ENCODE measurements at regions not wholly inside any gene's neighbourhood (a gene's known extent, or its start where the extent isn't known, plus 50 kb on each side); places are given as distances from the start of the nearest gene placed in this dataset.

DNA sequence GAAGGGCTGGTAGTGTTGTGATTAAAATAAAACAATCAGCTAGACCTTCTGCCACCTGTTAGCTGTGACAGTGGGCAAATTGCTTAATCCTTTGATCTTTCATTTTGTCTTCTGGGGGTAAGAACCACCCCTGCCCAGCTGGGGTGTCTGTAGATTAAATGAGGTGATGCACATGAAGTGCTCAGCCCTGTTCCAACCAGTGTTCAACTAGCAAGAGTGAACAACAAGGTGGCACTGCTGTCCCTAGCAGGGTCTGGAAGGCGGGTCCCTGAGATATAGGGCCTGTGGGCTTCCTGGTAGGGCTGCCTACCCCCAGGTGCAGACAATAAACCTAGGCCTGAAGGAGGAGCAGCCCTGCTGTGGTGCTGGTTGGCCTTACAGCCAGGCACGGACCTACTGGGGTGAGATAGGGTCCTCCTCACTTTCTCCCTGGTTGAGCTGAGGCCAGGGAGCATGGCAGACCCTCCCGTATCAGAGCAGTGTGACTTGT is 60.6 kb downstream of the ARL6IP4 start:
- no peaks in the 10 kb centered on the region for H3K4me1 ChIP-seq (ENCODE audit: control insufficient read depth, extremely low read depth, insufficient read depth, low read length)
- CTCF ChIA-PET: interaction anchor here (0.7 to 7.1 kb wide), 4 partner anchors 110 to 195 kb away, joined by 3 to 255 read pairs (median 64); partner anchors contain the start of genes MPHOSPH9, MTRFR and PITPNM2
- intact Hi-C loops (cut with micrococcal nuclease): loop anchor here (5.0 kb wide), 1 partner anchor 576 kb away; no protein-coding TSS in a partner anchor

More for the DNA sequence above, 60.6 kb downstream of the ARL6IP4 start:
- Histone ChIP-seq H3K27me3 (ENCODE audit: control insufficient read depth in 2 of 2, insufficient read depth in 2 of 2, low read length in 2 of 2) (no peaks in the 10 kb centered on the region), H3K4me2 (ENCODE audit: insufficient read depth, low read length) (no peak overlapping the region), H3K9me3 (replicated peaks; ENCODE audit: control insufficient read depth, insufficient read depth, low read length) (no peaks in the 10 kb centered on the region), H3K27ac (ENCODE audit: insufficient read depth, low read depth, low read length) (no peak overlapping the region), H3K4me3 (replicated peaks in 1 of 3; ENCODE audit: insufficient read depth in 1 of 3, low read depth in 1 of 3, low read length in 3 of 3) (no peak overlapping the region), H4K20me1 (replicated peaks; ENCODE audit: control insufficient read depth, extremely low read depth, insufficient read depth, low read length) (no peaks in the 10 kb centered on the region), H3K79me2 (ENCODE audit: control insufficient read depth, insufficient read depth, low read length) (no peaks in the 10 kb centered on the region), H3K9me1 (replicated peaks; ENCODE audit: control insufficient read depth, extremely low read depth, insufficient read depth, low read length) (no peaks in the 10 kb centered on the region), H2AFZ (ENCODE audit: low read depth, low read length) (no peak overlapping the region), H3K9ac (replicated peaks; ENCODE audit: extremely low read depth, insufficient read depth, low read length) (no peak overlapping the region), H3K36me3 (ENCODE audit: control insufficient read depth in 2 of 2, extremely low read depth in 1 of 2, insufficient read depth in 2 of 2, low read length in 2 of 2) (no peaks in the 10 kb centered on the region)
- TF ChIP-seq FOS (IDR thresholded peaks at IDR 0.05; ENCODE audit: borderline replicate concordance, insufficient read depth, low read length) (no peak), POLR2A (IDR thresholded peaks at IDR 0.05; ENCODE audit: low read depth, low read length) (no peak), POLR2AphosphoS5 (IDR thresholded peaks at IDR 0.05; ENCODE audit: insufficient read depth, low read depth, low read length) (no peak), GATA2 (IDR thresholded peaks at IDR 0.05; ENCODE audit: insufficient read depth, insufficient read length, low read depth, low read length) (no peak), JUN (IDR thresholded peaks at IDR 0.05; ENCODE audit: borderline replicate concordance, insufficient read depth, insufficient read length, low read depth) (no peak), MYC (IDR thresholded peaks at IDR 0.05; ENCODE audit: low read depth, low read length) (no peak), EZH2 (IDR thresholded peaks at IDR 0.05; ENCODE audit: borderline replicate concordance, low read depth, low read length, severe bottlenecking) (no peak)
- TF ChIP-seq, protein P1, sequence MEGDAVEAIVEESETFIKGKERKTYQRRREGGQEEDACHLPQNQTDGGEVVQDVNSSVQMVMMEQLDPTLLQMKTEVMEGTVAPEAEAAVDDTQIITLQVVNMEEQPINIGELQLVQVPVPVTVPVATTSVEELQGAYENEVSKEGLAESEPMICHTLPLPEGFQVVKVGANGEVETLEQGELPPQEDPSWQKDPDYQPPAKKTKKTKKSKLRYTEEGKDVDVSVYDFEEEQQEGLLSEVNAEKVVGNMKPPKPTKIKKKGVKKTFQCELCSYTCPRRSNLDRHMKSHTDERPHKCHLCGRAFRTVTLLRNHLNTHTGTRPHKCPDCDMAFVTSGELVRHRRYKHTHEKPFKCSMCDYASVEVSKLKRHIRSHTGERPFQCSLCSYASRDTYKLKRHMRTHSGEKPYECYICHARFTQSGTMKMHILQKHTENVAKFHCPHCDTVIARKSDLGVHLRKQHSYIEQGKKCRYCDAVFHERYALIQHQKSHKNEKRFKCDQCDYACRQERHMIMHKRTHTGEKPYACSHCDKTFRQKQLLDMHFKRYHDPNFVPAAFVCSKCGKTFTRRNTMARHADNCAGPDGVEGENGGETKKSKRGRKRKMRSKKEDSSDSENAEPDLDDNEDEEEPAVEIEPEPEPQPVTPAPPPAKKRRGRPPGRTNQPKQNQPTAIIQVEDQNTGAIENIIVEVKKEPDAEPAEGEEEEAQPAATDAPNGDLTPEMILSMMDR (IDR thresholded peaks at IDR 0.05; ENCODE audit: extremely low read depth in 1 of 2, insufficient read depth in 1 of 2, low read depth in 1 of 2, low read length in 2 of 2): no peak
- TF ChIP-seq, protein P2, sequence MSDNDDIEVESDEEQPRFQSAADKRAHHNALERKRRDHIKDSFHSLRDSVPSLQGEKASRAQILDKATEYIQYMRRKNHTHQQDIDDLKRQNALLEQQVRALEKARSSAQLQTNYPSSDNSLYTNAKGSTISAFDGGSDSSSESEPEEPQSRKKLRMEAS (IDR thresholded peaks at IDR 0.05; ENCODE audit: insufficient read depth, insufficient read length): no peak
- no peak for FAIRE-seq
- dilution Hi-C loops (cut with MboI; ENCODE audit: extremely low pct_ligation_motif_present, low sequenced_read_pairs): no loop called here
- no TSS peak for BruUV-seq (replicated peaks)
- DNase-seq (ENCODE audit: low read depth, low spot score): no peak
- POLR2A ChIA-PET: interaction anchor here (0.8 to 3.1 kb wide), 2 partner anchors 8 to 192 kb away, joined by 3 to 23 read pairs; partner anchors contain the start of genes MPHOSPH9 and MTRFR

All from endothelial cell of umbilical vein (primary cell).